Calu3 (cell line): ENCODE measurements at regions not wholly inside any gene's neighbourhood (a gene's known extent, or its start where the extent isn't known, plus 50 kb on each side); places are given as distances from the start of the nearest gene placed in this dataset.

Experiments
- BruUV-seq: library from RNA; stranded (reverse); fragments of 400-500 nt; replicated peaks from 2 replicates; lab custom pipeline; 2021; lab: Mats Ljungman, UMichigan
- CTCF ChIA-PET: fragments of 300-600 bp; sonication (Branson Sonifier 250); formaldehyde crosslinking; loops from one replicate; lab custom pipeline; 2022; ENCODE audit warnings: antibody characterized with exemption; lab: Charles Lee
- DNase-seq: peaks from one replicate; pipeline ENCODE4 v3.0.0; 2022
- H3K27ac Mint-ChIP-seq: one replicate; pipeline ENCODE4 v1.8.0; 2022; ENCODE audit warnings: mixed read lengths; ENCODE audit not compliant: unreplicated experiment
- H3K27me3 Mint-ChIP-seq: one replicate; pipeline ENCODE4 v1.8.0; 2022; ENCODE audit warnings: mixed read lengths; ENCODE audit not compliant: unreplicated experiment
- H3K36me3 Mint-ChIP-seq: one replicate; pipeline ENCODE4 v1.8.0; 2022; ENCODE audit warnings: mild to moderate bottlenecking, moderate library complexity, mixed read lengths; ENCODE audit not compliant: insufficient read depth, unreplicated experiment
- H3K4me1 Mint-ChIP-seq: one replicate; pipeline ENCODE4 v1.8.0; 2022; ENCODE audit warnings: mild to moderate bottlenecking, low read depth, mixed read lengths; ENCODE audit not compliant: unreplicated experiment
- H3K4me3 Mint-ChIP-seq: one replicate; pipeline ENCODE4 v1.8.0; 2022; ENCODE audit warnings: mild to moderate bottlenecking, low read depth, moderate library complexity, mixed read lengths; ENCODE audit not compliant: unreplicated experiment
- H3K9me3 Mint-ChIP-seq: one replicate; pipeline ENCODE4 v1.8.0; 2022; ENCODE audit warnings: low read depth, mixed read lengths; ENCODE audit not compliant: unreplicated experiment
- intact Hi-C: fragments of 100-400 bp; cut with micrococcal nuclease; formaldehyde crosslinking; loops from one replicate; pipeline ENCODE4 v1.10.0; 2022; ENCODE audit not compliant: unreplicated experiment
- TF ChIP-seq, protein P1 (sequence below): fragments of 200-600 bp; IDR thresholded peaks from one replicate; pipeline ENCODE4 v1.8.0; 2022; ENCODE audit warnings: antibody characterized with exemption; ENCODE audit not compliant: unreplicated experiment

DNA sequence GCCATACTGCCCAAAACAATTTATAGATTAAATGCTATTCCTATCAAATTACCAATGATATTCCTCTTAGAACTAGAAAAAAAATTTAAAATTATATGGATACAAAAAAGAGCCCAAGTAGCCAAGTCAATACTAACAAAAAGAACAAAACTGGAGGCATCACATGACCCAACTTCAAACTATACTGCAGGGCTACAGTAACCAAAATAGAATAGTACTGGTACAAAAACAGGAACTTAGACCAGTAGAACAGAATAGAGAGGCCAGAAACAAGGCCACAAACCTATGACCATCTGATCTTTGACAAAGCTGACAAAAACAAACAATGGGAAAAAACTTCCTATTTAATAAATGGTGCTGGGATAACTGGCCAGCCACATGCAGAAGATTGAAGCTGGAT, 86.1 kb upstream of the KYNU start:
- no peaks in the 10 kb centered on the region for H3K27me3 Mint-ChIP-seq
- BruUV-seq = no TSS peak
- H3K36me3 Mint-ChIP-seq = no peaks in the 10 kb centered on the region
- intact Hi-C loops = no loop called here
- no peak for DNase-seq
- H3K27ac Mint-ChIP-seq = no peak overlapping the region
- TF ChIP-seq, protein P1, sequence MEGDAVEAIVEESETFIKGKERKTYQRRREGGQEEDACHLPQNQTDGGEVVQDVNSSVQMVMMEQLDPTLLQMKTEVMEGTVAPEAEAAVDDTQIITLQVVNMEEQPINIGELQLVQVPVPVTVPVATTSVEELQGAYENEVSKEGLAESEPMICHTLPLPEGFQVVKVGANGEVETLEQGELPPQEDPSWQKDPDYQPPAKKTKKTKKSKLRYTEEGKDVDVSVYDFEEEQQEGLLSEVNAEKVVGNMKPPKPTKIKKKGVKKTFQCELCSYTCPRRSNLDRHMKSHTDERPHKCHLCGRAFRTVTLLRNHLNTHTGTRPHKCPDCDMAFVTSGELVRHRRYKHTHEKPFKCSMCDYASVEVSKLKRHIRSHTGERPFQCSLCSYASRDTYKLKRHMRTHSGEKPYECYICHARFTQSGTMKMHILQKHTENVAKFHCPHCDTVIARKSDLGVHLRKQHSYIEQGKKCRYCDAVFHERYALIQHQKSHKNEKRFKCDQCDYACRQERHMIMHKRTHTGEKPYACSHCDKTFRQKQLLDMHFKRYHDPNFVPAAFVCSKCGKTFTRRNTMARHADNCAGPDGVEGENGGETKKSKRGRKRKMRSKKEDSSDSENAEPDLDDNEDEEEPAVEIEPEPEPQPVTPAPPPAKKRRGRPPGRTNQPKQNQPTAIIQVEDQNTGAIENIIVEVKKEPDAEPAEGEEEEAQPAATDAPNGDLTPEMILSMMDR = no peak
- peaks cover 13% of the 10 kb centered on the region for H3K4me1 Mint-ChIP-seq
- peaks cover 3% of the 10 kb centered on the region for H3K9me3 Mint-ChIP-seq
- H3K4me3 Mint-ChIP-seq = no peak overlapping the region
- CTCF ChIA-PET = no interaction called here

DNA sequence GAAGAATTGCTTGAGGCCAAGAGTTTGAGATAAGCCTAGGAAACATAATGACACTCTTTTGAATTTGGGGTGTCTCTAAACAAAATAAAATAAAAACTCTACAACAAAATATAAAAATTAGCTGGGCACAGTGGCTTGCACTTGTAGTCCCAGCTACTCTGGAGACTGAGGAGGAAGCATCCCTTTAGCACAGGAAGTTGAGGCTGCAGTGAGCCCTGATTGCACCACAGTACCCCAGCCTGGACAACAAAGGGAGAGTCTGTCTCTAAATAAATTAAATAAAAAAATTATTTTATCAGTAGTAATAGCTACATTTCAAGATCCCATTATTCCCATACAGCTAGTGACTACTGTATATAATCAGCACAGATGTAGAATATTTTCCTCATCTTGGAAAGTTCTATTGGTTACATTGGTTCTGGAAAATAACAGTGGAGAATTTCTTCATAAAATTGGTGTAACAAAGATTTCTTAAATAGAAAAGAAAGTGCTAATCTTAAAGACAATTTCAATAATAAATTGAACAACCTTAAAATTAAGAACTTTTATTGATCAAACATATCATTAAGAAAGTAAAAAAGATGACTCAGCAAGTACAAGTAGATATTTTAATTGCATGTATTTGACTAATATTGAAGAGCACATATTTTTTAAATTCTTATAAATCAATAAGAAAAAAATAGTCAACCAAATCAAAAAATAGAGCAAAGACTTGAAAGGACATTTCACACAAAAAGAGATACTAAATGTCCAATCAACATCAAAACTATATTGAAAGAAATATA, 90.4 kb upstream of the KYNU start:
- no TSS peak for BruUV-seq
- Mint-ChIP-seq H3K27ac (no peak overlapping the region), H3K4me1 (no peaks in the 10 kb centered on the region), H3K27me3 (no peaks in the 10 kb centered on the region), H3K4me3 (no peak overlapping the region), H3K9me3 (no peaks in the 10 kb centered on the region), H3K36me3 (no peaks in the 10 kb centered on the region)
- no peak for DNase-seq
- CTCF ChIA-PET = no interaction called here
- intact Hi-C loops = no loop called here
- TF ChIP-seq, protein P1 = no peak

GRCh38 chr2:142782942-142783443, 94.5 kb upstream of the KYNU start:
- TF ChIP-seq, protein P1 = no peak
- no peaks in the 10 kb centered on the region for H3K9me3 Mint-ChIP-seq
- H3K27ac Mint-ChIP-seq = no peak overlapping the region
- H3K4me1 Mint-ChIP-seq = no peaks in the 10 kb centered on the region
- H3K27me3 Mint-ChIP-seq = no peaks in the 10 kb centered on the region
- intact Hi-C loops = no loop called here
- no peaks in the 10 kb centered on the region for H3K36me3 Mint-ChIP-seq
- CTCF ChIA-PET = no interaction called here
- no peak for DNase-seq
- no peak overlapping the region for H3K4me3 Mint-ChIP-seq
- BruUV-seq = no TSS peak

DNA sequence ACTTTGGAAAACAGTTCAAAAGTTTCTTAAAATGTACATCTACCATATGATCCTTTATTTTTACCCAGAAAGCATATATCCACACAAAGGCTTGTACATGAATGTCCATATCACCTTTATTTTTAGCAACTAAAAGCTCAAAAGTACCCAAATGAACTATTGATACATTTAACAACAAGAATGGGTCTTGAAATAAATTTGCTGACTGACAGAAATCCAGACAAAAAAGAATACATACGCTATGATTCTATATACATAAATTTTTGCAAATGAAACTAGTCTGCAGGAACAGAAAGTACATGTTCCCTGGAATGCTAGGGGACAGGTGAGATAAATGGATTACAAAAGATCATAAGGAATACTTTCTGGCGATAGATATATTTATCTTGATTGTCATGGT, 96.3 kb upstream of the KYNU start:
- no peaks in the 10 kb centered on the region for H3K27me3 Mint-ChIP-seq
- no peak overlapping the region for H3K4me3 Mint-ChIP-seq
- TF ChIP-seq, protein P1 = no peak
- CTCF ChIA-PET = no interaction called here
- no peaks in the 10 kb centered on the region for H3K4me1 Mint-ChIP-seq
- DNase-seq = no peak
- H3K27ac Mint-ChIP-seq = no peak overlapping the region
- no peaks in the 10 kb centered on the region for H3K9me3 Mint-ChIP-seq
- no peaks in the 10 kb centered on the region for H3K36me3 Mint-ChIP-seq
- intact Hi-C loops = no loop called here
- BruUV-seq = no TSS peak
